Tongue (tissue), 1 donor: ENCODE measurements at regions not wholly inside any gene's neighbourhood (a gene's known extent, or its start where the extent isn't known, plus 50 kb on each side); places are given as distances from the start of the nearest gene placed in this dataset.
"Not testable (repeated sequence)": the region's sequence is repeated elsewhere in the genome, so short reads cannot be mapped to it uniquely, and the experiment has no call there.

Experiments
- DNase-seq: peaks from one replicate; pipeline ENCODE4 v3.0.0-alpha.2; 2015

- no peak for DNase-seq
These were observed 267.8 kb downstream of the KTN1 start for GRCh38 chr14:55847766-55848165.

GRCh38 chr14:55848964-55849363 lies 269.0 kb downstream of the KTN1 start:
- DNase-seq, result no peak

- no peak for DNase-seq
These were observed 268.4 kb upstream of the PELI2 start for GRCh38 chr14:55849833-55850232.

GRCh38 chr14:55850825-55851241 lies 267.4 kb upstream of the PELI2 start:
- DNase-seq, result no peak

GRCh38 chr14:55851301-55851700 lies 266.9 kb upstream of the PELI2 start:
- no peak for DNase-seq

GRCh38 chr14:55851961-55852360 lies 266.2 kb upstream of the PELI2 start:
- DNase-seq, result no peak

- no peak for DNase-seq
These were observed 262.5 kb upstream of the PELI2 start for GRCh38 chr14:55855751-55856150.

GRCh38 chr14:55858604-55859003 lies 259.6 kb upstream of the PELI2 start:
- DNase-seq, result no peak

- not testable (repeated sequence) for DNase-seq
These were observed 256.6 kb upstream of the PELI2 start for GRCh38 chr14:55861561-55861960.

- no peak for DNase-seq
These were observed 253.1 kb upstream of the PELI2 start for GRCh38 chr14:55864890-55865655.

GRCh38 chr14:55867311-55867710 lies 250.9 kb upstream of the PELI2 start:
- DNase-seq, result no peak

- no peak for DNase-seq
These were observed 250.5 kb upstream of the PELI2 start for GRCh38 chr14:55867719-55868118.

GRCh38 chr14:55869397-55870049 lies 248.7 kb upstream of the PELI2 start:
- no peak for DNase-seq

- peak; percentile 83 for DNase-seq
These were observed 245.0 kb upstream of the PELI2 start for GRCh38 chr14:55873169-55873568.

GRCh38 chr14:55874785-55875184 lies 243.4 kb upstream of the PELI2 start:
- peak; percentile 40 for DNase-seq

GRCh38 chr14:55877942-55878341 lies 240.3 kb upstream of the PELI2 start:
- no peak for DNase-seq

- DNase-seq, result no peak
These were observed 236.5 kb upstream of the PELI2 start for GRCh38 chr14:55881577-55882241.

- DNase-seq, result no peak
These were observed 233.4 kb upstream of the PELI2 start for GRCh38 chr14:55884819-55885218.

- DNase-seq, result no peak
These were observed 229.1 kb upstream of the PELI2 start for GRCh38 chr14:55889124-55889523.

GRCh38 chr14:55891692-55892091 lies 226.5 kb upstream of the PELI2 start:
- no peak for DNase-seq

- no peak for DNase-seq
These were observed 225.3 kb upstream of the PELI2 start for GRCh38 chr14:55892906-55893305.

GRCh38 chr14:55893705-55894104 lies 224.5 kb upstream of the PELI2 start:
- DNase-seq, result peak; percentile 79

- no peak for DNase-seq
These were observed 221.2 kb upstream of the PELI2 start for GRCh38 chr14:55897031-55897430.
